AG09319 (cell line): ENCODE measurements at regions not wholly inside any gene's neighbourhood (a gene's known extent, or its start where the extent isn't known, plus 50 kb on each side); places are given as distances from the start of the nearest gene placed in this dataset.
"Not testable (repeated sequence)": the region's sequence is repeated elsewhere in the genome, so short reads cannot be mapped to it uniquely, and the experiment has no call there.

ENCODE experiments used
- DNase-seq: peaks from one replicate; pipeline ENCODE4 v3.0.0-alpha.2; 2010; ENCODE audit warnings: low read depth; ENCODE audit errors: extremely low read depth
- TF ChIP-seq, protein P1 (sequence below): IDR thresholded peaks from 2 replicates; pipeline ENCODE4 v1.5.1; 2011; ENCODE audit warnings: low read depth, mild to moderate bottlenecking, inconsistent platforms, low read length, moderate library complexity

DNA sequence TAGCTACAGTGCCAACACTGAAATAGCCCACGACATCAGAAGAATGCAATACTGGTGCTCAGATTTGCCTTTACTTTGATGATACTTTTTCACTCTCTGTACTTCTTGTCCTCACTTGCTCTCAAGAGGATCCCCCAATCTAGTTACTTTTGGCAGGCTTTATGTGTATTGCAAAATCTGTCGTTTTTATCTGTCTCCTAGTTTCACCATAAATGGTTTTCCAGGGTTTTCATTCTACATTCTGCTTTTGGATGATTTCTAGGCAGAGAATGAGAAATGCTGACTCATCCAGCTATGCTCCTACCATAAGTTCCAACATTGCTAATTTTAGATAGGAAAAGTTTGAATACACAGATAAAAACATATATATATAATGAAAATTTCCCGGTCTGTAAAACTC, 659.5 kb upstream of the NRG3 start:
- no peak for DNase-seq
- TF ChIP-seq, protein P1, sequence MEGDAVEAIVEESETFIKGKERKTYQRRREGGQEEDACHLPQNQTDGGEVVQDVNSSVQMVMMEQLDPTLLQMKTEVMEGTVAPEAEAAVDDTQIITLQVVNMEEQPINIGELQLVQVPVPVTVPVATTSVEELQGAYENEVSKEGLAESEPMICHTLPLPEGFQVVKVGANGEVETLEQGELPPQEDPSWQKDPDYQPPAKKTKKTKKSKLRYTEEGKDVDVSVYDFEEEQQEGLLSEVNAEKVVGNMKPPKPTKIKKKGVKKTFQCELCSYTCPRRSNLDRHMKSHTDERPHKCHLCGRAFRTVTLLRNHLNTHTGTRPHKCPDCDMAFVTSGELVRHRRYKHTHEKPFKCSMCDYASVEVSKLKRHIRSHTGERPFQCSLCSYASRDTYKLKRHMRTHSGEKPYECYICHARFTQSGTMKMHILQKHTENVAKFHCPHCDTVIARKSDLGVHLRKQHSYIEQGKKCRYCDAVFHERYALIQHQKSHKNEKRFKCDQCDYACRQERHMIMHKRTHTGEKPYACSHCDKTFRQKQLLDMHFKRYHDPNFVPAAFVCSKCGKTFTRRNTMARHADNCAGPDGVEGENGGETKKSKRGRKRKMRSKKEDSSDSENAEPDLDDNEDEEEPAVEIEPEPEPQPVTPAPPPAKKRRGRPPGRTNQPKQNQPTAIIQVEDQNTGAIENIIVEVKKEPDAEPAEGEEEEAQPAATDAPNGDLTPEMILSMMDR: no peak

DNA sequence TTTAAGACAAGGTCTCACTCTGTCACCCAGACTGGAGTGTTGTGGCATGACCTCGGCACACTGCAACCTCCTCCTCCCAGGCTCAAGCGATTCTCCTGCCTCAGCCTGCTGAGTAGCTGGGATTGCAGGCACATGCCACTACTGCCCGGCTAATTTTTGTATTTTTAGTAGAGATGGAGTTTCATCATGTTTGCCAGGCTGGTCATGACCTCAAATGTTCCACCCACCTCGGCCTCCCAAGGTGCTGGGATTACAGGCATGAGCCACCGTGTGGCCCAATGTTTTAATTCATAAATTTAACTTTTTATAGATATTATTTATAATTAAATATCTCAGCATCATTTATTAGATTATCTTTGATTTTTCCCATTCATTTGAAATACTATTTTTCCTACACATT, 658.0 kb upstream of the NRG3 start:
- TF ChIP-seq, protein P1: no peak
- no peak for DNase-seq

DNA sequence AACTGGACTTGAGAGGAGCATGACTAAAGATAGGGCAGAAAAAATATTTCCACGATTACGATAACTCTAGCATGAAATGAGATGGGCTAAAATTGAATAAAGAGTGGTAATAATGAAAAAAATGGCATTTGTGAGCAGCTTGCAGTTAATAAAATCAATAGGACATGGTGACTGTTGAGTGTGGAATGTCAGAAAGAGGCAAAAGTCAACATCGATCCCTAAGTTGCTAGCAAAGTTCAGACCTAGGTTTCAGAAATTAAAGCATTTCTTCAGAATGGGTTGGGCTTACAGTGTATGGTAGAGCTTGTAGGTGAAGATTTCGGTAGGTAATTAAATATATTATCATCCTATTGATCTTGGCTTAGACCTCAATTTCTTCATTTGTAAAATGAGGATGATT, 656.7 kb upstream of the NRG3 start:
- TF ChIP-seq, protein P1: no peak
- no peak for DNase-seq

DNA sequence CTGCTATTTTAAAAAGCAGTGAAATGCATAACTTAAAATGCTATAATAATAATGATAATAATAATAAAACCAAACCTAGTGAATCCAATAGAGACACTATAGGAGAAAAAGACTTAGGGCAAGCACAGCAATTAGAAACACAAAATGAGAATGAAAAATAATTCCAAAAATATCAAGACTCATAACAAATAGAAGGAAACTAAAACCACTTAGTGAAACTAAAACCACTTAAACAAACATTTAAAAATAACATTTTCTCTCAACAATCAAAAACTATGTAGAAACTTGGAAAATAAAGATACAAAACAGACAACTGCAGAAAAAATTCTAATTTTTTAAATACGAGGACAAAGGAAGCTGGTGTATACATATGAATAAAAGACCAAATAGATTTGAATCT, 655.2 kb upstream of the NRG3 start:
- DNase-seq: no peak
- TF ChIP-seq, protein P1: no peak

DNA sequence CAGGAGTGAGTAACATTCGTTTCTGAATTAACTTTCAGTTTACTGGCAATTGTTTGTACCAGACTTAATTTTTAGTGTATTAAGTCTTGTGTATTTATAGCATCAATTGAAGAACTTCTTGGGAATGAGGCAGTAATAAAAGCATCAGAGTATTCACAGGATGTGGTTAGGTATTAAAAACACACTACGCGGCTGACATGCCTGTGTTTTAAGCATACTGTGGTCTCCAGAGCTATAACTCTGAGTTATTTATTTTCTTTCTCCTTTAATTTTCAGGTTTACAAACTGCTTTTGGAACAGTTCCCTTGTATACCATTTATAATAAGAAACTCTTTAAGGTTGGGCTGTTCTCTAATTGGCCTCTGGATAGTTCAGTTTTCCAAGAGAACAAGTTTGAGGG, 626.1 kb upstream of the NRG3 start:
- TF ChIP-seq, protein P1: no peak
- no peak for DNase-seq

DNA sequence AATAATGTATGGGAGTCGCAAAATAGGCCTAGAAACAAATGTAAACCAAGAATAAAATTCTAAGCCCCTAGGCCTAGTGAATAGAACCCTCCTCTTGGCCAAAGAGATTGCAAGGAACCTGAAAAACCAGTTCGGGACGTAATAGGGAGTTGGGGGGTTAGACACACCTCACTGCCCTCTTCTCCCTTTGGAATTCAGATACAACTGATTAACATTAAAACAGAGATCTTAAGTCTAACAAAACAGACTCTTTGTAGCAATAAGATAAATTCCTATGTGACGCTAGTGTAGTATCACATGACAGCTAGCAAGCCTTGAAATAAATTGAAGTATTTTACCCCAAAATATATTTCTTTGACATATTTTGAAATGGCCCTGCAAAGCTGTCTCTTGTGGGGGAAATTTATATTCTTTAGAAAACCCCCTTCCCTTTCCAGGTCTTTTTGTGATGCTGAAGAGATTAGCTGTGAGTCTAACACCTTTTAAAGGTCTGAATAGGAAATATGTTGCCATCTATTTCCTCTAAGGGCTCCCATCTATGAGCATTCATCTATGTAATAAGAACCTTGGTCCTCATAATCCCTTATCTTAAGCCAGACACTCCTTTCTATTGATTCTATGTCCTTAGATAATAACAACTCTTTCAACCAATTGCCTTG, 623.4 kb upstream of the NRG3 start:
- DNase-seq: no peak
- TF ChIP-seq, protein P1: no peak

DNA sequence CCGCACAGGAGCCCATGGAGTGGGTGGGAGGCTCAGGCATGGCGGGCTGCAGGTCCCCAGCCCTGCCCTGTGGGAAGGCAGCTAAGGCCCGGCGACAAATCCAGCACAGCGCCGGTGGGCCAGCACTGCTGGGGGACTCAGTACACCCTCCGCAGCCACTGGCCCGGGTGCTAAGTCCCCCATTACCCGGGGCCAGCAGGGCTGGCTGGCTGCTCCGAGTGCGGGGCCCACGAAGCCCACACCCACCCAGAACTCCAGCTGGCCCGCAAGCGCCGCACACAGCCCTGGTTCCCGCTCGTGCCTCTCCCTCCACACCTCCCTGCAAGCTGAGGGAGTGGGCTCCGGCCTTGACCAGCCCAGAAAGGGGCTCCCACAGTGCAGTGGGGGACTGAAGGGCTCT, 610.0 kb upstream of the NRG3 start:
- not testable (repeated sequence) for DNase-seq

DNA sequence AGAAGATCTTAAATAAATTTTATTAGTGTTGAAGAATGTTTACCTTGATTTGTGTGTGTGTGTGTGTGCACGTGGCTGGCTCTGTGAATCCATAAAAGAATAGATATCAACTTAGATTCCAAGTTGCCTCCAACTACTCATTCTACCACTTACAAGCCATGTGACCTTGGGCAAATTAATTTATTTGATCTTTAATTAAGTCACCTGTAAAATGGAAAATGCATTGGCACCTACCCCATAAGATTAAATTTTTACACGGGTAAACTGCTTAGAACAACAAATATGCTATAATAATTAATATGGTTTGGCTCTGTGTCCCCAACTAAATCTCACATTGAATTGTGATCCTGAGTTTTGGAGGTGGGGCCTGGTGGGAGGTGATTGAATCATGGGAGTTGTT, 604.9 kb upstream of the NRG3 start:
- TF ChIP-seq, protein P1: no peak
- no peak for DNase-seq
